Activated CD8-positive, alpha-beta memory T cell treated with anti-CD3 and anti-CD28 coated beads, Interleukin-2, amount 10 ng/mL, durations not matched to agents 7 days and 5 days (primary cell): ENCODE measurements at regions not wholly inside any gene's neighbourhood (a gene's known extent, or its start where the extent isn't known, plus 50 kb on each side); places are given as distances from the start of the nearest gene placed in this dataset.
A peak's percentile ranks its signal among the peaks of the same experiment; 100 is the strongest.

Experiments used
- ATAC-seq: fragments of 150-1000 bp; cut with Tn5 transposase; one replicate; pipeline ENCODE4 v1.10.0; 2021; ENCODE audit warnings: moderate library complexity
- CTCF ChIA-PET: fragments of 350-600 bp; sonication (Branson Sonifier 250); formaldehyde crosslinking; loops from one replicate; lab custom pipeline; 2021; ENCODE audit warnings: antibody characterized with exemption; lab: Charles Lee
- DNase-seq: peaks from one replicate; pipeline ENCODE4 v3.0.0-alpha.2; 2020
- H3K27ac Mint-ChIP-seq: one replicate; pipeline ENCODE4 v1.8.0; 2021; ENCODE audit warnings: mild to moderate bottlenecking, mixed read lengths
- H3K27me3 Mint-ChIP-seq: one replicate; pipeline ENCODE4 v1.8.0; 2021; ENCODE audit warnings: mixed read lengths
- H3K36me3 Mint-ChIP-seq: one replicate; pipeline ENCODE4 v1.8.0; 2021; ENCODE audit warnings: mild to moderate bottlenecking, mixed read lengths
- H3K4me1 Mint-ChIP-seq: one replicate; pipeline ENCODE4 v1.8.0; 2021; ENCODE audit warnings: mixed read lengths
- H3K4me3 Mint-ChIP-seq: one replicate; pipeline ENCODE4 v1.8.0; 2021; ENCODE audit warnings: mild to moderate bottlenecking, moderate library complexity, mixed read lengths
- H3K9me3 Mint-ChIP-seq: one replicate; pipeline ENCODE4 v1.8.0; 2022; ENCODE audit warnings: low read depth, mixed read lengths

DNA sequence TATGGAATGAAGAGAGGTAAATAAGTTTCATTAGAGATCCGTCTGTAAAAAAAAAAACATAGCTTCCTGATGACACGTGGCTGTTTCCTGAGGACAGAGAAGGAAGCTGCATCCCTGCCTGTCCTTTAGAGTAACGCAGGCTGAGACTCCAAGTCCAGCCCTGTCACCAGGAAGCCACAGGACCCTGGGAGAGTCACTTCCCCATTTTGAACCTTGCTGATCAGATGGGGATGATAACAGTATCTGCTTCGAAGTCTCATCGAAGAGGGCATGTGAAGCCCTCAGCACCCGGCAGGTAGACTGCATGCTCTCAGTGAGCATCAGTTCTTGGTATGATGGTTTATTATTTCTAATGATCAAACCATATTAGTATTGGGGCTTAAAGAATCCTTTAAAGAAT lies 139.1 kb upstream of the KCNG1 start:
- Mint-ChIP-seq H3K4me1 (no peaks in the 10 kb centered on the region), H3K27ac (no peak overlapping the region), H3K4me3 (no peak overlapping the region), H3K36me3 (no peaks in the 10 kb centered on the region), H3K27me3 (peaks cover 24% of the 10 kb centered on the region), H3K9me3 (no peaks in the 10 kb centered on the region)
- CTCF ChIA-PET: no interaction called here
- DNase-seq (no peak), ATAC-seq (no peak)

DNA sequence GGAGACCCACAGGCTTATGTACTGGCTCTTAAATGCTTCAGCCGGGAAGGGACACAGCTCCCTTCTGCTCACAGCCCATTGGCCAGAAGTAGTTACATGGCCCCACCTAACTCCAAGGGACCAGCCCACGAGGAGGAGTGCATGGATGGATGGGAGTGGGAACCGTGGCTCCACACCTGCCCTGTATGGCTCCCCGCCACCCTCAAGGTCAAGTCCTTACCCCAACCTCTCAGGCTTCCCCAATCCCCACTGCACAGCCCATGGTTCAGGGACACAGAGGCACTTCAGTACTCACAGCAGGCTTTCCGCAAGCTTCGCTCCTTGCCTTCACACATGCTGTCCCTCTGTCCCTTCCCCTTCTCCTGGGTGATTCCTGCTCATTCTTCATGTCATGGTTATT lies 137.9 kb upstream of the KCNG1 start:
- H3K9me3 Mint-ChIP-seq: no peaks in the 10 kb centered on the region
- no peaks in the 10 kb centered on the region for H3K36me3 Mint-ChIP-seq
- ATAC-seq (no peak), DNase-seq (no peak)
- peaks cover 30% of the 10 kb centered on the region for H3K27me3 Mint-ChIP-seq
- no peak overlapping the region for H3K27ac Mint-ChIP-seq
- CTCF ChIA-PET: interaction anchor here (1.0 kb wide), 1 partner anchor 173 kb away, joined by 3 read pairs; no protein-coding TSS in a partner anchor
- H3K4me3 Mint-ChIP-seq: no peak overlapping the region
- H3K4me1 Mint-ChIP-seq: no peaks in the 10 kb centered on the region

DNA sequence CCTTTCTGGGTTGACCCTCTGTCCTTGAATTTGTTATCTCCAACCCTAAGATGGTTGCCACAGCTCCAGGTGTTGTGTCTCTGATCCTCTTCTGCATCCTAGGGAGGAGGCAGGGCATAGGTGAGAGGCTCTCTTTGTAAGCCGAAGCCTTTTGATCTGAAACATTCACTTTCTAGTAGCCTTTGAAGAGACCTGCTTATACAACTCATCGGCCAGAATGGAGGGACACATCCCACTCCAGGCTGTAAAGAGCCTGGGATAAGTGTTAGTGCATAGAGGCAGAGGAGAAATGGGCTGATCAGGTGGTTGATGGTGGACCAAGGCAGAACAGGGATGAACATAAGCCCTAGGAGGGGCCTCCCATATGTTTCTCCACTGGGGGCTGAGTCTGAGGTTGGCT lies 137.1 kb upstream of the KCNG1 start:
- DNase-seq (no peak), ATAC-seq (no peak)
- Mint-ChIP-seq H3K9me3 (no peaks in the 10 kb centered on the region), H3K27me3 (peaks cover 36% of the 10 kb centered on the region), H3K4me3 (no peak overlapping the region), H3K4me1 (no peaks in the 10 kb centered on the region), H3K27ac (no peak overlapping the region), H3K36me3 (no peaks in the 10 kb centered on the region)
- CTCF ChIA-PET: interaction anchor here (1.0 kb wide), 1 partner anchor 172 kb away, joined by 3 read pairs; no protein-coding TSS in a partner anchor

DNA sequence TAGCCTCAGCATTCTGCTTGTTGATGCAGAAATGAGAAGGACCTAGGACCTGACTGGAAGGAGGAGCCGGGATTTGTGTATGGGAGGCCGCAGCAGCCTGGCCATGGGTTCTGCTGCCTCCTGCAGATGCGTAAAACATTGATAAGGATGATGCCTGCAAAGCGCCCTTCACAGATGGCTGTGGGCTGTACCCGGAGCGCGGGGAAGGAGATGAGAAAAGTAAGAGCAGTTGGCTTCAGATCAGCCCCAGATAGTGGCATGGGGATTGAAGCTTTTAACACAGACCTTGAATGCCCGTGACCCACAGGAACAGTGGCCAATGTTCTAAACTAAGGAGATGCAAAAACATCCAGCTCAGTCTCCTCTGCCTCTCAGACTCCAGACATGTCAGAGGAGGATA lies 136.4 kb upstream of the KCNG1 start:
- Mint-ChIP-seq H3K27ac (no peak overlapping the region), H3K4me3 (no peak overlapping the region), H3K27me3 (peaks cover 38% of the 10 kb centered on the region), H3K36me3 (no peaks in the 10 kb centered on the region), H3K4me1 (no peaks in the 10 kb centered on the region), H3K9me3 (no peaks in the 10 kb centered on the region)
- ATAC-seq (no peak), DNase-seq (no peak)
- CTCF ChIA-PET: no interaction called here

DNA sequence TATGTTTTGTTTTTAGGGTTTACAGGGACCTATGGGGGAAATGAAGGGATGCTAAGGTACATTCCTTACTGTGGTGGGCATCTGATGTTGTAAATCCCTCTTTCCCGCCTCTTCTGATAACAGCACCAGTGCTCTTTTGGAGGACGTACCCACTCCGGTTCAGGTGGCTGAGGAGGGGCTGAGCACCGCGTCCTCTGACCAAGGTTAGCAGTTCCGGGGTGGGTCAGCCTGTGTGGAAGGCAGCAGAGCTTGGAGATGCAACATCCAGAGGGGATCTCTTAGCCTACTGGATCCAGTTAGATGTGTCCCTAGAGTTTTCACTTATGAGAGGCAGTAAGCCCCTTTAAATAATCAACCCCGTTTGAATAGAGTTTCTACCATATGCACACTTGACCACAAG lies 135.3 kb upstream of the KCNG1 start:
- Mint-ChIP-seq H3K4me3 (no peak overlapping the region), H3K27ac (no peak overlapping the region), H3K4me1 (no peaks in the 10 kb centered on the region), H3K9me3 (no peaks in the 10 kb centered on the region), H3K36me3 (no peaks in the 10 kb centered on the region), H3K27me3 (peaks cover 47% of the 10 kb centered on the region)
- no peak for DNase-seq
- CTCF ChIA-PET: no interaction called here
- no peak for ATAC-seq

DNA sequence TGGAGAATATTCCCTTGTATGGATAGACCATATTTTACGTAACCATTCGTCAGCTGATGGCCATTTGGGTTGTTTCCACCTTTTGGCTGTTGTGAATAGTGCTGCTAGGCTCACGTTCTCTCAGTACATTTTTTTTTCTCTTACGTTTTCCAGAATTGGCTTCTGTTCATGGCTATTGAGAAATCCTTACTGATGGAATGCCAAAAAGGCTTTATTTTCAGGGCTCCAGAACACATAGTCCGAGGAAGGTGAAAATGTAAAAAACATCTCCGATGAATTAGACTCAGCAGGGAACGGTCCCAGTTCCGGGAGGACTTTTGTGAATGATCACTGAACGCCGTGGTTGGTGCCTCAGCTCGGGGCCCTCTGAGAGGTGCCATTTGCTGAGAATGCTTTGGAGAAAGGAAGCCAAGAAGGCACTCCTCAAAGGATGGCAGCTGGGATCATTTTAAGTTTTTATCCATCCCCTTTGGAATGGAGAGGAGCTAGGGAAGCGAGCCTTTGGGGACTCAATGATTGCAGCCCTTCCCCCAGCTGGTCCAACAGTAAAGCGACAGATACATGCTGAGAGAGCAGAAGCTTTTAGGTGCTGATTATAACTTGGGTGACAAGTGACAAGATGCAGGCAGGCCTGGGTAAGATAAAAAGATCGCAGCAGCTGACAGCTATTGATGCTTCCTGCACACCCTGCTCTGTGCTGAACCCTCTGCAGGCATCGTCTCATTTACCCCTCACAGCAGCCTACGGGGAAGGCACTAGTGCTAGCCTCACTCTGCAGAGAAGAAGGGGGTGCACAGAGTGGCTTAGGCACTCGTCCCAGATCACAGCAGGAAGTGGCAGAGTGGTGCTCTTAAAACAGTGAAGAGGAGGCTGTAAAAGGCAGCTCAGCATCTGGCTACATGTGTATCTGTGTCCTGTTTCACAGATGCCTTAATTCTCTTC lies 133.4 kb upstream of the KCNG1 start:
- no peak for DNase-seq
- no peaks in the 10 kb centered on the region for H3K9me3 Mint-ChIP-seq
- CTCF ChIA-PET: no interaction called here

DNA sequence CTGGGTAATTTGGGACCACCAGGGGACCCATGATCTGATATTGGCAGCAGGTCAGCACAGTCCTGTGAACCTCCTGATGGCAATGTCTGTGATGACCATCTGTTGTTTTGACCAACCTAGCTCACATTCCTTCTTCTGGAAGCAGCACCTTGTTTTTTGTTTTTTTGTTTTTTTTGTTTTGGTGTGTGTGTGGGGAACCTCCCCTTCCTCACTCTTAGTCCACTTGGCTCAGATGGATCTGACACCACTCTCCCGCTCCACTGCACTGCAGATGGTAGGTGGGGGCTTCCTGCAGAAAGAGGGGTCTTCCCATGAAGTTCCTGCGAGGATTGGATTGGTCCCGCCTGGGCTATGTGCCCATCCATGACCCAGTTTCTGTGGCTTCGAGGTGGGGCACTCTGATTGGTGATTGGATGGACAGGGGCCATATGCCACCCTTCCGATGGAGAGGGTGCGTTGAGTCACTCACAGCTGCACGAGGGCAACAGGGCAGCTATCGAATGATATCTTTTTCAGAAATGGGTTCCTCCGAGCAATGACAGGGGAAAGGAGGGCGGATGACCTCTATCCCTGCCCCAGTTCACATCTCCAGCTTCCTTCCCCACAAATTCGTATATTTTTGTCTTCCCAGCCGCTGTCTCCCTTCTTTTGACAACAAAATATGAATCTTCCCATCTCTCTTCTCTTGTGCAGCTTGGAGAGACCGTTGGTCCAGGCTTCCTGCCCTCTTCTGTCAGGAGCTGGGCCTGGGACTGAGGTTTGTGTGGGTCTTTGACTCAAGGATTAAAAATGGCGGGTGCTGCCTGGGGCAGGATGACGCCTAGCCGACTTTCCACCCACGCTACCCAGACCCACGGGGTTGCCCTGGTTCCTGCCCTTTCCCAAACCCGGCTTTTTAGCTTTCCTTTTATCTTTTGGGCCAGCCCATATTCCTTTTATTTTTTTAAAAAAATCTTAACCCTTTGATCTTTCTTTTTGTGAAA lies 132.1 kb upstream of the KCNG1 start:
- peaks cover 64% of the 10 kb centered on the region for H3K27me3 Mint-ChIP-seq
- no peaks in the 10 kb centered on the region for H3K4me1 Mint-ChIP-seq
- CTCF ChIA-PET: interaction anchor here (1.1 kb wide), 1 partner anchor 167 kb away, joined by 3 read pairs; no protein-coding TSS in a partner anchor
- H3K27ac Mint-ChIP-seq: no peak overlapping the region
- no peak for ATAC-seq
- no peak for DNase-seq
- H3K9me3 Mint-ChIP-seq: no peaks in the 10 kb centered on the region
- H3K4me3 Mint-ChIP-seq: no peak overlapping the region
- H3K36me3 Mint-ChIP-seq: no peaks in the 10 kb centered on the region

More for the DNA sequence above, 133.4 kb upstream of the KCNG1 start:
- Mint-ChIP-seq H3K4me1 (no peaks in the 10 kb centered on the region), H3K27me3 (peaks cover 60% of the 10 kb centered on the region), H3K4me3 (no peak overlapping the region), H3K27ac (no peak overlapping the region), H3K36me3 (no peaks in the 10 kb centered on the region)
- no peak for ATAC-seq

DNA sequence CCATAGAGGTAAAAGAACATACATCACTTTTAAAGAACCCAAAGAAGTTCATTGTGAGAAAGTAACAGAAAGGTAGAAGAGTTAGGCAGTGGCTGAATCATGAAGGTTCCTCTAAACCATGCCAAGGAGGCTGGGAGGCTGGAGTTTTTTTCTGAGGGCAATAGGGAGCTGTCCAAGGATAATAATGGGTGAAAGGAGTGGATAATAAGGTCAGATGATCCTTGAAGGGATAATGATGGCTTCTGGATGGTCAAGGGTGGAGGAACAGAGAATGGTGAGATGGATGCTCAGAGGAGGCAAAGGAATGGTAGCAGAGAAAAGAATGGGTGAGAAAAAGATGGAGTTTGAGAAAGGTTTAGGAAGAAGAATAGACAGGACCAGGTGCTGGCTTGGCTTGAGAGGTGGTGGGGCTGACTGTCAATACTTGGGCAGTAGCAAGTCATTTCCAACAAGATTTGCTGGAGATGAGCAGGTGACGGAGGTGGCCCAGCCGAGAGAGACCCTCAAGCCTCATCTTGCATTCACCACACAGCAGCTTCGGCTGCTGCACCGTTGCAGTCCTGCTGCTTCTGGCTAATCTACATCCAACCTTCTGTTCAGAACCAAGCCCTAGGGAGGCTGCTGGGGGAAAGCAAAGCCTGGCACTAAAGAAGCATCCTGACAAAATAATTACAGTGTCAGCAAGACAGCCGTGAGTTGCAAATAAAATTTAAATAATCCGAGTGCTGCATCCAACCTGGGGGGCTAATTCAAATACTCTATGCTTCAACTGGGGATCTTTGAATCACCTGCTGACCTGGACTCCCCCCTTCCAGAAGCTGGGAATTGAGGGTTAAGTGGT lies 131.2 kb upstream of the KCNG1 start:
- no peak for ATAC-seq
- Mint-ChIP-seq H3K27ac (no peak overlapping the region), H3K27me3 (peaks cover 65% of the 10 kb centered on the region), H3K4me3 (no peak overlapping the region), H3K36me3 (no peaks in the 10 kb centered on the region), H3K4me1 (no peaks in the 10 kb centered on the region), H3K9me3 (no peaks in the 10 kb centered on the region)
- no peak for DNase-seq
- CTCF ChIA-PET: interaction anchor here (1.1 kb wide), 1 partner anchor 166 kb away, joined by 3 read pairs; no protein-coding TSS in a partner anchor

DNA sequence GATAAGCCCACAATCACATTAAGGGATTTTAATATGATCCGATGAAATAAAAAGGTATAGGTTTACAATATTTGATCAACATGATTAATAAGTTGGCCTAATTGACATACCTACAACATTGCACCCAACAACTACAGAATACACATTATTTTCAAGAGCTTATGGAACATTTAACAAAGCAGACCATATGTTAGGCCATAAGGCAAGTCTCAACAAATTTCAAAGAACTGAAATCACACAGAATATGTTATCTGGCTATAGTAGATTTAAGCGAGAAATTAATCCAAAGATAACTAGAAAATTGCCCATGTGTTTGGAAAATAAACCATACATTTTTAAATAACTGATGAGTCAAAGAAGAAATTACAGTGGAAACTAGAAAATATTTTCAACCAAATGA lies 126.0 kb upstream of the KCNG1 start:
- CTCF ChIA-PET: interaction anchor here (1.0 kb wide), 1 partner anchor 133 kb away, joined by 4 read pairs; no protein-coding TSS in a partner anchor
- H3K4me1 Mint-ChIP-seq: no peaks in the 10 kb centered on the region
- H3K27me3 Mint-ChIP-seq: peaks cover 63% of the 10 kb centered on the region

DNA sequence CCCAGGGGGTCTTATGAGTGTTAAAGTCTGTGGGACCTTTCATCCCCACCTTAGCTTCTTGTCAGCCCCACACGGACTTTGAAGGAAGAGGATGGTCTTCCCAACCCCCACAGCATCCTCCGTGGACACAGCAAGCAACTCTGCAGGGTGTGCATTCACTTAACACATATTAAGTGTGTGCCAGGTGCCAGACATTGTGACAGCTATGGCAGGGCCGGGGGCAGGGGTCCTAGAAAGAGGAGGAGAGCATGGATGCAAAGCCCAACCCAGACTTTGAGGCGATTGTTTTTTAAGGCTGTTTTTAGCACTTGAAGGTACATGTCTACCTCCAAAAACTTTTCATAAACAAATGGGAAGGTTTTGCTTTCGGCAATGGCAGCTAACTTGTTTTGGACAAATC lies 121.6 kb upstream of the KCNG1 start:
- Mint-ChIP-seq H3K4me3 (no peak overlapping the region), H3K27ac (no peak overlapping the region), H3K9me3 (no peaks in the 10 kb centered on the region), H3K36me3 (peaks cover 1% of the 10 kb centered on the region), H3K4me1 (no peaks in the 10 kb centered on the region), H3K27me3 (peaks cover 50% of the 10 kb centered on the region)
- CTCF ChIA-PET: no interaction called here
- DNase-seq (peak; percentile 15), ATAC-seq (no peak)

More for the DNA sequence above, 126.0 kb upstream of the KCNG1 start:
- ATAC-seq: no peak
- no peak for DNase-seq
- Mint-ChIP-seq H3K36me3 (peaks cover 1% of the 10 kb centered on the region), H3K9me3 (no peaks in the 10 kb centered on the region), H3K4me3 (no peak overlapping the region), H3K27ac (no peak overlapping the region)

DNA sequence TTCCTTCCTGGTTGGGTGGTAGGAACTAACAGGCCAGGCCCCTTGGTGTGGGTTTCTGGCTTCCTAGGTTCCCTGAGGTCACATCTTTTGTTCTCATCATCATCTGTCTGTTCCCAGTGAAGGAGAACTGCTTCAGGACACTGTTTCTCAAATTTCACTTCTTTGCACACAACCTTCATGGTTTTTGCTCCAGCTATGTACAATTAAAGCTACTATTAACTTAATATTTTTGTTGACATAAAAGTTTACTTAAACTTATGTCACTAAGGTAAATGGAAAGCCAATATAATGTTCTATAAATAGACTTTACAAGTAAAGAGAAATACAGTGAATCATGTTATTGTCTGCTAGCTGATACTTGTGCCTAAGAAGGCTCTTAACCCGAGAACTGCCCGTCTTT lies 120.7 kb upstream of the KCNG1 start:
- H3K27me3 Mint-ChIP-seq: peaks cover 50% of the 10 kb centered on the region
- CTCF ChIA-PET: interaction anchor here (0.7 kb wide), 1 partner anchor 452 kb away, joined by 3 read pairs; no protein-coding TSS in a partner anchor
- ATAC-seq: no peak

DNA sequence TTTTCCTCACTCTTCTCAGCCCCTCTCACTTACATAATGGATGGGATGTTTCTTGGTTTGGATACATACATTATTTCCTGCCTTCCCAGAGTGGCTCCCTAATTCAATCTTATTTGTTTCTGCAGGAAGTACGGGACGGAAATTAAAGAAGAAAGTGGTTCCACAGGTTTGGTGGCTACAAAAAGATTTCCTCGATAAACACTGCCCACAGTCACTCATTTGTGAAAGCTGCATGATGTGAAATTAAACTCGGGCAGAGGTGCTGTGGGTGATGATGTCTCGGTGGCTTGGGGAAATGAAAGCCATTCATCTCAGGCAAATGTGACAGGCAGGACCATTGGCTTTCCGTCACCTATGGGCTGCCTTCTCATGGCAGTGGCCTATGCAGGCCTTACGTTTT lies 119.5 kb upstream of the KCNG1 start:
- no peaks in the 10 kb centered on the region for H3K9me3 Mint-ChIP-seq
- no peak overlapping the region for H3K4me3 Mint-ChIP-seq
- ATAC-seq (no peak), DNase-seq (no peak)
- no peaks in the 10 kb centered on the region for H3K4me1 Mint-ChIP-seq
- H3K27me3 Mint-ChIP-seq: peaks cover 49% of the 10 kb centered on the region
- CTCF ChIA-PET: no interaction called here
- H3K27ac Mint-ChIP-seq: no peak overlapping the region
- H3K36me3 Mint-ChIP-seq: no peaks in the 10 kb centered on the region

More for the DNA sequence above, 120.7 kb upstream of the KCNG1 start:
- H3K4me3 Mint-ChIP-seq: no peak overlapping the region
- H3K4me1 Mint-ChIP-seq: no peaks in the 10 kb centered on the region
- H3K27ac Mint-ChIP-seq: no peak overlapping the region
- H3K9me3 Mint-ChIP-seq: no peaks in the 10 kb centered on the region
- H3K36me3 Mint-ChIP-seq: peaks cover 1% of the 10 kb centered on the region
- DNase-seq: no peak
